Neuronal stem cell (in vitro differentiated cells): ENCODE measurements at regions not wholly inside any gene's neighbourhood (a gene's known extent, or its start where the extent isn't known, plus 50 kb on each side); places are given as distances from the start of the nearest gene placed in this dataset.

Experiments
- DNase-seq: peaks from one replicate; pipeline ENCODE4 v3.0.0-alpha.2; 2013; ENCODE audit warnings: low spot score
- H2AFZ ChIP-seq: one replicate; pipeline ENCODE4 v1.6.1; 2013; ENCODE audit warnings: mild to moderate bottlenecking, low read length, inconsistent platforms
- H2AK5ac ChIP-seq: 2 replicates; pipeline ENCODE4 v1.6.1; 2013; ENCODE audit warnings: low read depth, mild to moderate bottlenecking, inconsistent platforms, low read length, moderate library complexity, mixed read lengths
- H2BK120ac ChIP-seq: 2 replicates; pipeline ENCODE4 v1.6.1; 2013; ENCODE audit warnings: low read depth, mild to moderate bottlenecking, inconsistent platforms, low read length, moderate library complexity, mixed read lengths
- H2BK12ac ChIP-seq: one replicate; pipeline ENCODE4 v1.6.1; 2013; ENCODE audit warnings: low read length, inconsistent platforms
- H2BK15ac ChIP-seq: 2 replicates; pipeline ENCODE4 v1.6.1; 2013; ENCODE audit warnings: mild to moderate bottlenecking, low read length, inconsistent platforms, mixed read lengths
- H2BK5ac ChIP-seq: one replicate; pipeline ENCODE4 v1.6.1; 2013; ENCODE audit warnings: inconsistent platforms, mild to moderate bottlenecking, low read length, moderate library complexity
- H3K14ac ChIP-seq: one replicate; pipeline ENCODE4 v1.6.1; 2013; ENCODE audit warnings: low read length, inconsistent platforms
- H3K18ac ChIP-seq: 2 replicates; pipeline ENCODE4 v1.6.1; 2013; ENCODE audit warnings: low read length, inconsistent platforms
- H3K23ac ChIP-seq: 2 replicates; pipeline ENCODE4 v1.6.1; 2013; ENCODE audit warnings: low read depth, mild to moderate bottlenecking, mixed read lengths, low read length, inconsistent platforms; ENCODE audit not compliant: poor library complexity
- H3K27ac ChIP-seq: replicated peaks from 3 replicates; pipeline ENCODE4 v1.5.1; 2013; ENCODE audit warnings: low read length, inconsistent platforms
- H3K27me3 ChIP-seq, 3 experiments: 2 replicates each; pipeline ENCODE4 v1.6.1; 2013; ENCODE audit warnings: low read length in 3 of 3, mild to moderate bottlenecking in 2 of 3, inconsistent platforms in 1 of 3, low read depth in 1 of 3, mixed read lengths in 1 of 3, moderate library complexity in 1 of 3; ENCODE audit not compliant: control insufficient read depth in 3 of 3, insufficient read depth in 3 of 3
- H3K36me3 ChIP-seq, 2 donors: replicated peaks in 1 of 2; 2 replicates each; pipeline ENCODE4 v1.6.1; 2013; ENCODE audit warnings: low read length in 2 of 2; ENCODE audit not compliant: control insufficient read depth in 2 of 2, insufficient read depth in 2 of 2
- H3K4ac ChIP-seq: 2 replicates; pipeline ENCODE4 v1.6.1; 2013; ENCODE audit warnings: inconsistent platforms, mild to moderate bottlenecking, low read length, moderate library complexity
- H3K4me1 ChIP-seq, 2 donors: 1 replicate in 1 of 2; 2 replicates in 1 of 2; pipeline ENCODE4 v1.6.1; 2013; ENCODE audit warnings: low read length in 2 of 2, low read depth in 1 of 2; ENCODE audit not compliant: control insufficient read depth in 2 of 2, insufficient read depth in 1 of 2
- H3K4me2 ChIP-seq: one replicate; pipeline ENCODE4 v1.6.1; 2013; ENCODE audit warnings: mild to moderate bottlenecking, low read length, inconsistent platforms; ENCODE audit not compliant: insufficient read depth, poor library complexity, severe bottlenecking
- H3K4me3 ChIP-seq, 2 donors: 2 replicates each; pipeline ENCODE4 v1.5.1; 2013; ENCODE audit warnings: low read length in 2 of 2, mild to moderate bottlenecking in 2 of 2, inconsistent platforms in 1 of 2, moderate library complexity in 1 of 2
- H3K79me1 ChIP-seq: one replicate; pipeline ENCODE4 v1.6.1; 2013; ENCODE audit warnings: low read depth, mild to moderate bottlenecking, inconsistent platforms, low read length, moderate library complexity
- H3K9ac ChIP-seq: one replicate; pipeline ENCODE4 v1.6.1; 2013; ENCODE audit warnings: mild to moderate bottlenecking, low read depth, low read length, inconsistent platforms; ENCODE audit not compliant: poor library complexity
- H3K9me3 ChIP-seq, 2 donors: replicated peaks in 1 of 2; 2 replicates each; pipeline versions ENCODE3 to v1.6.1; 2013; ENCODE audit warnings: low read length in 2 of 2, mild to moderate bottlenecking in 2 of 2, inconsistent platforms in 1 of 2, low read depth in 1 of 2, mixed read lengths in 1 of 2, moderate library complexity in 1 of 2; ENCODE audit not compliant: control insufficient read depth in 2 of 2, insufficient read depth in 1 of 2
- H4K8ac ChIP-seq: one replicate; pipeline ENCODE4 v1.6.1; 2013; ENCODE audit warnings: low read depth, mild to moderate bottlenecking, inconsistent platforms, low read length, moderate library complexity
- H4K91ac ChIP-seq: one replicate; pipeline ENCODE4 v1.6.1; 2013; ENCODE audit warnings: low read length, low read depth, mild to moderate bottlenecking, inconsistent platforms; ENCODE audit not compliant: poor library complexity
- WGBS, 2 donors: extraction: QIAGEN DNeasy Blood & Tissue Kit; methylation state at CpG; one replicate each; pipeline ENCODE4 v1.1.7; 2013; ENCODE audit warnings: missing lambda C conversion rate in 2 of 2, mixed read lengths in 1 of 2; ENCODE audit not compliant: insufficient read length in 2 of 2, insufficient replicate concordance in 1 of 2; ENCODE audit errors: extremely low coverage in 2 of 2; 5-methylcytosine and 5-hydroxymethylcytosine counted together

DNA sequence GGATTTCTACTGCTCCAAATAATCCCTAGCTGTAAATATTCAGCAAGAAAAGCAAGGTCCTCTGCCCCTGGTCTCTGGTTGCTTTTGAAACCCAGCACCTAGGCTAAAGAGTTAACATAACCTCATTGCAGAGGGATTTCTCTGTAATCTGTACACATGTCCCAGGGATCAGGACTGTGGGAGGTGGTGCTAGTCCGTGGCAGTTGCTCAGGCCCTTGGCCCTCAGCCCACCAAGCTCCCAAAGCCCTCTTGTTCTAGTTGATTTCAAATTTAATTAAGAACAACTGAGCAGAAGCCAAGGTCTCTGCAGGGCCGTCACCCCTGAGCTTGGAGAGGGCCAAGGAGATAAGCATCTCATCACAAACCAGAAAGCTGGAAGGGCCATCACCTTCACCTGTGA, 181.1 kb downstream of the SOX9 start:
- H2BK15ac ChIP-seq: no peak overlapping the region
- no peak overlapping the region for H3K4ac ChIP-seq
- no CpG with 5 or more reads among the region's 2 CpGs for WGBS, 2 donors
- H3K27ac ChIP-seq: no peak overlapping the region
- H2BK120ac ChIP-seq: no peak overlapping the region
- no peak overlapping the region for H2AK5ac ChIP-seq
- no peak overlapping the region for H2BK12ac ChIP-seq
- no peak overlapping the region for H4K8ac ChIP-seq
- H3K36me3 ChIP-seq: no peaks in the 10 kb centered on the region
- peaks cover 0 to 2% of the 10 kb centered on the region in 2 donors for H3K4me1 ChIP-seq
- H3K79me1 ChIP-seq: no peaks in the 10 kb centered on the region
- H3K23ac ChIP-seq: no peak overlapping the region
- H3K27me3 ChIP-seq: peaks cover 0 to 12% (median 0%) of the 10 kb centered on the region in 3 experiments
- no peak overlapping the region for H2AFZ ChIP-seq
- no peak overlapping the region for H3K9ac ChIP-seq
- no peak overlapping the region for H2BK5ac ChIP-seq
- H3K4me2 ChIP-seq: no peak overlapping the region
- no peak overlapping the region for H3K14ac ChIP-seq
- no peak overlapping the region for H3K18ac ChIP-seq
- DNase-seq: no peak
- peaks cover 0 to 2% of the 10 kb centered on the region in 2 donors for H3K9me3 ChIP-seq
- no peak overlapping the region for H4K91ac ChIP-seq
- no peak overlapping the region for H3K4me3 ChIP-seq

DNA sequence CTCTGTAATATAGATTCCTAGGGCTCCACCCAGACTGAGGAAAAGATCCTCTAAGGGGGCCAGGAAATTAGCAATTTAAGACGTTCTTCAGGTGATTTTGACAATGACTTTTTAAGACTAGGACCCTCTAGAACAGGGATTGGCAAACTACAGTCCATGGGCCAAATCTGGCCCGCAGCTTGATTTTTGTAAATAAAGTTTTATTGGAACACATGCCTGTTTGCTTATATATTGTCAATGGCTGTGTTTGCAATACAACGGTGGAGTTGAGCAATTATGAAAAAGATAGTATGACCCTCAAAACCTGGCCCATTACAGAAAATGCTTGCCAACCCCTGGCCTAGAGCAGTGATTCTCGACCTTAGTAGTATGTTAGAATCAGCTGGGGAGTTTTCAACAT, 181.9 kb downstream of the SOX9 start:
- Histone ChIP-seq H3K36me3 (no peaks in the 10 kb centered on the region), H4K8ac (no peak overlapping the region), H2BK120ac (no peak overlapping the region), H2BK5ac (no peak overlapping the region), H3K4ac (no peak overlapping the region), H3K9me3 (peaks cover 0 to 2% of the 10 kb centered on the region in 2 donors), H2AFZ (no peak overlapping the region), H3K27me3 (peaks cover 0 to 10% (median 0%) of the 10 kb centered on the region in 3 experiments), H3K4me1 (peaks cover 0 to 2% of the 10 kb centered on the region in 2 donors), H3K4me2 (no peak overlapping the region), H3K9ac (no peak overlapping the region), H2BK12ac (no peak overlapping the region), H2BK15ac (no peak overlapping the region), H3K79me1 (no peaks in the 10 kb centered on the region), H3K18ac (no peak overlapping the region), H3K27ac (no peak overlapping the region), H4K91ac (no peak overlapping the region), H3K4me3 (no peak overlapping the region), H3K14ac (no peak overlapping the region), H3K23ac (no peak overlapping the region), H2AK5ac (no peak overlapping the region)
- WGBS, 2 donors: no CpG with 5 or more reads among the region's 4 CpGs
- DNase-seq: no peak

DNA sequence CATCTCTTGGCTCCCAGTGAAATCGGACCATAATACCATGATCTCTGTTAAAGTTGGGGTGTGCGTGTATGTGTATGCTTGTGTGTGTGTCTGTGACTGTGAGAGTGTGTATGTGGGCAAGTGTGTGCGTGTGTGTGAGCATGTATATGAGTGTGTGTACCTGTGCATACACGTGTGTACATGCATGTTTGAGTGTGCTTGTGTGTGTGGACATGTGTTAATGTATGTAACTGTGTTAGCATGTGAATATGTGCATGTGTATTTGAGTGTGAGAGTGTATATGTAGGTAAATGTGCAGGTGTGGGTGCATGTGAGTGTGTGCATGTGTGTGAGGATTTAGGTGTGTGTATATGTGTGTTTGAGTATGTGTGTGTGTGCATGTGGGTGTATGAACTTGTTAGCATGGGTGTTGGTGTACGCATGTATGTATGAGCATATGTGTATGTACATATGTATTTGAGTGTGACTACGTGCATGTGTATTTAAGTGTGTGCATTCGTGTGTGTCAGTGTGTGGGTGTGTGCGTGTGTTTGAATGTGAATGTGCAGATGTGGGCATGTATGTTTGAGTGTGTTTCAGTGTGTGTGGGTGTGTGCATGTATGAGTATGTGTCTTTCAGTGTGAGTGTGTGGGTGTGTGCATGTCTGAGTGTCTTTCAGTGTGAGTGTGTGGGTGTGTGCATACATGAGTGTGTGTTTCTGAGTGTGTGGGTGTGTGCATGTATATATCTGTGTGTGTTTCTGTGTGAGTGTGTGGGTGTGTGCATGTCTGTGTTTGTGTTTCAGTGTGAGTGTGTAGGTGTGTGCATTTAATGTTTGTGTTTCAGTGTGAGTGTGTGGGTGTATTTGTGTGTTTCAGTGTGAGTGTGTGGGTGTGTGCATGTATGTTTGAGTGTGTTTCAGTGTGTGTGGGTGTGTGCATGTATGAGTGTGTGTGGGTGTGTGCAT, 183.2 kb downstream of the SOX9 start:
- Histone ChIP-seq H3K9me3 (peaks cover 0 to 2% of the 10 kb centered on the region in 2 donors), H3K23ac (no peak overlapping the region), H4K8ac (no peak overlapping the region), H3K4me3 (peak overlapping the region in 1 of 2 donors; percentile 56), H4K91ac (no peak overlapping the region), H2BK5ac (no peak overlapping the region), H2BK12ac (no peak overlapping the region), H3K4me2 (no peak overlapping the region), H3K18ac (no peak overlapping the region), H2AK5ac (no peak overlapping the region), H3K4me1 (peaks cover 0 to 2% of the 10 kb centered on the region in 2 donors), H3K4ac (no peak overlapping the region), H2BK15ac (no peak overlapping the region), H2BK120ac (no peak overlapping the region), H3K14ac (no peak overlapping the region), H2AFZ (no peak overlapping the region), H3K79me1 (no peaks in the 10 kb centered on the region), H3K27ac (no peak overlapping the region), H3K36me3 (no peaks in the 10 kb centered on the region), H3K9ac (no peak overlapping the region), H3K27me3 (peaks cover 0 to 5% (median 0%) of the 10 kb centered on the region in 3 experiments)
- DNase-seq: no peak
- no CpG with 5 or more reads among the region's 8 CpGs for WGBS, 2 donors

DNA sequence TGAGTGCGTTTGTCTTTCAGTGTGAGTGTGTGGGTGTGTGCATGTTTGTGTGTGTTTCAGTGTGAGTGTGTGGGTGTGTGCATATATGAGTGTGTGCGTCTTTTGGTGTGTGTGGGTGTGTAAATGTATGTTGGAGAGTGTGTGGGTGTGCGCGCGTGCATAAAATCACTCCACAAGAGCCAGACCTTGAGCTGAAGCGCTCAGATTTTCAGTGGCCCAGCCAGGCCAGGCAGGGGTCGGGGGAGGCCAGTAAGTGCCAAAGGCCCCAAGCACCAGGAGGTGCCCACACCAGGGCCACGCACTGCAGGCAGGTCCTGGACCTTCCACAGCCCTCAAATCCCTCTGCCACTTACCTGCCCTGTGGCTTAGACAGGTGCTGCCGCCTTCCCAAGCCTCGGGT, 184.0 kb downstream of the SOX9 start:
- no peak overlapping the region for H3K4ac ChIP-seq
- H3K4me2 ChIP-seq: no peak overlapping the region
- DNase-seq: no peak
- no peak overlapping the region for H2AFZ ChIP-seq
- no peak overlapping the region for H2BK120ac ChIP-seq
- H3K14ac ChIP-seq: no peak overlapping the region
- 100% methylated on average over 1 of the region's 10 CpGs; no CpG with 5 or more reads in 1 of the 2 donors for WGBS, 2 donors
- peak overlapping the region; percentile 36 for H2BK12ac ChIP-seq
- no peaks in the 10 kb centered on the region for H3K36me3 ChIP-seq
- peak overlapping the region; percentile 53 for H2BK15ac ChIP-seq
- no peaks in the 10 kb centered on the region for H3K4me1 ChIP-seq
- H3K9me3 ChIP-seq: peaks cover 0 to 2% of the 10 kb centered on the region in 2 donors
- peak overlapping the region; percentile 83 for H3K18ac ChIP-seq
- no peaks in the 10 kb centered on the region for H3K27me3 ChIP-seq
- H3K4me3 ChIP-seq: no peak overlapping the region
- no peak overlapping the region for H4K8ac ChIP-seq
- no peak overlapping the region for H2BK5ac ChIP-seq
- H3K9ac ChIP-seq: peak overlapping the region; percentile 18
- no peaks in the 10 kb centered on the region for H3K79me1 ChIP-seq
- H3K23ac ChIP-seq: no peak overlapping the region
- H3K27ac ChIP-seq: no peak overlapping the region
- H2AK5ac ChIP-seq: no peak overlapping the region
- H4K91ac ChIP-seq: no peak overlapping the region
